HPDE6-E6E7 (cell line): ENCODE measurements at regions not wholly inside any gene's neighbourhood (a gene's known extent, or its start where the extent isn't known, plus 50 kb on each side); places are given as distances from the start of the nearest gene placed in this dataset.
"Not testable (repeated sequence)": the region's sequence is repeated elsewhere in the genome, so short reads cannot be mapped to it uniquely, and the experiment has no call there.

Source experiments
- DNase-seq: peaks from one replicate; pipeline ENCODE4 v3.0.0; 2011; ENCODE audit warnings: missing footprints; ENCODE audit errors: extremely low spot score

DNA sequence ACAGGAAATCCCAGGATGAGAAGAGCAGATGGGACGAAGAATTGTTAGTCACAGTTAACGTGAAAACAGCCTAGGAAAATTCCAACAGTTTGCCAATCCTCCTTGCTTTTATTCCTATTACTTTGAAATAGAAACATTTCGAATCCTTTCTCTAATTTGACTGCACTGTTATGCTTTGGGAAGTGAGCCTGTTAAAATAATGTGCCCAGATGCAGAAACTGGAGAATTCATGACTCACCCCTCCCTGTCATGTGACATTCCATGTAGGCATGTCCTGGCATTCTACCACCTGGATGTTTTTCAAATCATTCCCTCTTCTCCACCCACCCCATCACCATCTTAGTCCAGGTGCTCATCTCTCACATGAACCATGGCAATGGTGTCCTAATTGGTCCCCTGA is 107.3 kb downstream of the MINAR1 start:
- DNase-seq: no peak

DNA sequence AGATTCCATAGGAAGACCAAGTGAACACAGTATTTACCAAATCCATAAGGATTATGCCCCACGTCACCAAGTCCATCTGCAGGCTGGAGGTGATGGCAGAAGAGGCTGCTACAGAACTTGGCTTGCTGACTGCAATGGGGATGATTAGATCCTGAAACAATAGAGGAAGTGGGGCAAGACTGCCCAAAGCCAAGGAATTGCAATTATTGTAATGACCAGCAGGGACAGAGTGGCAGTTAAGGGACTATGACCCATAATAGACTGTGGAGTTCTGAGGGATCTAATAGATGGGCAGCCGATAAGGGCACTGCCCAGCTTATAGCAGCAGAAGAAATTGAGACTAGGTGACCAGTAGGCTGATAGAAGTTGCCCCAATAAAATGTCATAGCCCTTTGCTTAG is 108.4 kb downstream of the MINAR1 start:
- no peak for DNase-seq

DNA sequence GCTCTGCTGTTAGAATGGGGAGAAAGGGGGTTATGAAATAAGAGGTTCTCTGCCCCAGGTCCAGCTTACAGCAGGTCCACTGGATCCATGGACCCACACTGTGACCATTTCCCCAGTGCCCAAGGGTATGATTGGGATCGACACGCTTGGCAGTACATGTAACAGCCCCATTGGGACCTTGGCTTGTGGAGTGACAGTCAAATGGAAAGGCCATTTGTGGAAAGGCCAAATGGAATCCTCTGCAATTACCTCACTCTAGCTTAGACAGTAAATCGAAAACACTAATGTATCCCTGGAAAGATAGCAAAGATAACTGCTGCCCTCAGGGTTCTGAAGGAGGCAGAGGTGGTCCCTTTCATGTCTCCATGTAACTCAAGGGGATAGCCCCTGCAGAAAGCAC is 109.1 kb downstream of the MINAR1 start:
- DNase-seq: no peak

DNA sequence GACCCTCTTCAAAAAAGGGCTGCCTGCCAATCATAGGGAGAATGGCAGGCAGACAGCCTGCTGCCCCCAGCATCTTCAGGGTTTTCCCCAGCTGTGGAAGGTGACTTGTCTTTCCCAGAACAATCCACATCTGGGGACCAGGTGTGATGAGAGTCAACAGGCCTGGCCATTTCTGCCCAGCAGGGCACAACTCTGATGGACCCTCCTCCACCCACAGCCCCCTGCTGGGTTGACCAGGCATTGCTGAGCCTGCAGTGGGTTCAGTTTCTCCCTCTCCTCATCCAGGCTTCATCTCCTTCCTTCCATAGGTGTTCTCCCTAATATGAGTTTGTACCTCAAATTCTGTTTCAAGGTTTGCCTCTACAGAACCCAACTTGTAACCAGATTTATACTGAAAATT is 111.0 kb downstream of the MINAR1 start:
- DNase-seq: no peak

DNA sequence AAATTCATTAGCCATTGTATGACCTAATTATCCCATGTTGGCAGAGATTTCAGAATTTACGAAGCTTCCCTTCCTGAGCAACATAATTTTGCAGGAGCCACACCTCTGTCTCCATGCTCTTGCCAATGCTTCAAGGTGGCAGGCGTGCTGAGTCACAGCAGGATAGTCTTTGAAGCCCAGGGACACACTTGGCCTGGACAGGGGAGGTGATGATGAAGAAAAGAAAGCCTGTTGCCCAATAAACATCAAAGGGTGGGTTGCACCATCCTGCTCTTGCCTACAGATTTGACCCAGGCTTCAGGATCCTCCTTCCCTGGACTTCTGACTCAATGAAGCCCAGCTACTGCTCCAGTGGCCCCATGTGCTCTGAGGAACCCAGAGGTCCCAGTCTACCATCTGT is 117.1 kb downstream of the MINAR1 start:
- DNase-seq: no peak

DNA sequence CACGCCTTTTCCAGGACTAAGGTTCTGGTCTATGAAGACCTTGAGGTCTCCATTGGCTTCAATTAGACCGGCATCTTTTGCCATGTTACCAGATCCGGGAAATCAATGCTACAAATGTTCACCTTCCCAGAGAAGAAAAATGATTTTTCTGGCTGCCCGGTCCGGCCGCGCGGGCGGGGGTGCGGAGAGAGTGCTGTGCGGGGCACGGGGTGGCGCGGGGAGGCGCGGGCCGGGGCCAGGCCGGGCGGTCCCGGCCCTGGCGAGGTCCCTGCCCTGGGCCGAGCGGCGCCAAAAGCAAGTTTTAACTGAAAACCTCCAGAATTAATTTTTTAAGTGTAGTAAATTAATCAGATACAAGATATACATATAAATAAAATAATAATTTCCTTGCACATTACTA is 128.2 kb downstream of the MINAR1 start:
- no peak for DNase-seq

DNA sequence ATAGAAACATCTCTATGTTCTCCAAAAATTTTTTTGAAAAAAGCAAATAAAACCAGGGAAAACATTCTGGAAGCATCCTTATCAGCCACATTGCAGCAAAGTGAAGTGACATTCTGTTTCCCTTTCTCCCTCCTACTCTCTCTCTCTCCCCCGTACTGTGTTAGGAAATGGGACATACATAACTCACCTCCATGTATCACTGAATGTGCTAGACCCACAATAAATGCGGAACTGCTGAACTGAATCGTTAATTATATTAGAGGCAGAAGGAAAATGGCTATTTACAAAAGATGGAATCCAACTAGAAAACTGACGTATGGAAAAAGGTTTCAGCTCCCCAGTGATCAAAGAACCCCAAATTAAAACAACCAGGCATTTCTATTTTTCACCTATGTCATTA is 129.8 kb downstream of the MINAR1 start:
- no peak for DNase-seq

DNA sequence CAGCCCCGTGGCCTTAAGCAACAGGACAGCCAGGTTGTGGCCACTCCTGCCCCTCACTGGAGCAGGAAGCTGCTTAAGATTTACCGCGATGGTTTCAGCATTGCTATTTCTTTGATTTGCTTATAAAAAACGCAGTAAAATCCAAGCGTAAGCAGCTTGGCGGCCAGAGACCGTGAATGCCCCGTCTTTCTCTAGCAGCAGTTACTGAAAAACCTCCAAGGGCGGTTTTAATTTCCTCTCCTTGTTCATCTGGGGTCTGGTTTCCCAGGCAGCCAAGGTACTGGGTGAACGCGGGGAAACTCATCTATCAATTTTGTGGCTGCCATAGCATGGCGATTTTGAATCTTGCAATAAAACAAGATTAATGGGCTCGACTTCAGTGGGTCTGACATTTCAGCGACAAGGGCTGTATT is 130.3 kb downstream of the MINAR1 start:
- DNase-seq: no peak

DNA sequence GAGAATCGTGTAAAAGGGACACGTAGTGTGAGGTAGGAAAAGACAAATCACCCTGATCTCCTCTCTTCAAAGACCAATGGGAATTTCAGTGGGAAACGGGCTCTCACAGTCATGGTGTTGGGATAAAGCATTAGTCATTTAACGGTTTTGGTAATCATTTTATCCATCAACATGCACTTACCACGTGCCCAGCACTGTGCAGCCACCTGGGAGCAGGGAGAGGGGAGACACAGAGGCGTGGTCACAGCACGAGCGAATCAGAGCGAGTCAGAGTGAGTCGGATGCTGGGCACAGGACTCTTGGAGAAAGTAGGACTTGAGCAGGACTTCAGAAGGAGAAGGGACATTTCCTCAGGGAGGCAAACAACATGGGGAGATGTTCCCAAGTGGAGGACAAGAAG is 130.8 kb downstream of the MINAR1 start:
- DNase-seq: no peak

DNA sequence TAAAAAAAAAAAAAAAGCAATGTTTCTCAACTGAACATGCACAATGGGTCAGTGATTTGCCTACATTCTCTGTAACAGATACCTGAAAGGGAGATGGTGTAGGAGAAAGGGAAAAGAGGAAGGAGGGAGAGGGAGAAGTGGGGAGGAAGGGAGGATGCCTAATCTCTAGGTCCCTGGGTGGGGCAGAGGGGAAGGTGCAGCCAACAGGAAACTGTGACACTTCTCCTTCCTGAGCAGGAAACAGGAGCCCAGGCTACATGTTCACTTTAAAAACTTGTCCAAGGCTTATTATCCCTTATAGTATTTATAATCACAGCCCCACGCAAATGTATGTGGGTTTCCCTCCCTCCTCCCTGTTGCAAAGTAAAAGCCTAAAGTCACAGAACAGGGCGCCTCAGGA is 137.9 kb downstream of the MINAR1 start:
- no peak for DNase-seq

DNA sequence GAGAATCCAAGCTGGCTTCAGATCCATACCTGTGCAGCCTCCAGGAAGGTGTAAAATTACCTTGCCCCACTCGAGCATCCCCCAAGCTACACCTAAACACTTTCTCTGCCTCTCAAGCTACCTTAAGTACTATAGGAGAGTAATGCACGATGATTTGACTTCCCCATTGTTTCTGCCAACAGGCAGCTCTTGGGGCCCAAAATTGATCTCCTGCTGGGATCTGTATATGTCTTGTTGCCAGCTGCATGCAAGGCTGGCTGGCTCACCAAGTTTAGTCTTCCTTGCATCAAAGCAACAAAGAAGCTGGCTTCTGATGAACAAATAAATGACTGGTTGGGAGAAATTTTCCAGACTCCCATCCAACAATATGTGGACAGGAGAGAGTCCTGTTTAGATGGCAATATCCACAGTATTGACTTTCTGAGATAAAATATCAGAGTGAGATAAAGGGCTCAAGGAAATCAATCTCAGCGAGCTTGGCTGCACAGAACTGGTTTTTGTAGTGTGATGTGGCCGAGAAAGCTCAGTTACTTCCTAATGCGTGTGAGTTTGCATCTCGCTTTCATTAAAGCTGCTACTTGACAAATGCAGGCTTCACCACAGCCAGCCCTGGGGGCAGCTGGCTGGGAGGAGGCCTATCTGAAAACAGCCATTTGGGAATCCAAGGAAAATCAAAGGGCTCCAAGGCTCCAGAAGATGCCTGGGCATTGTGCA is 140.7 kb downstream of the MINAR1 start:
- DNase-seq: no peak

DNA sequence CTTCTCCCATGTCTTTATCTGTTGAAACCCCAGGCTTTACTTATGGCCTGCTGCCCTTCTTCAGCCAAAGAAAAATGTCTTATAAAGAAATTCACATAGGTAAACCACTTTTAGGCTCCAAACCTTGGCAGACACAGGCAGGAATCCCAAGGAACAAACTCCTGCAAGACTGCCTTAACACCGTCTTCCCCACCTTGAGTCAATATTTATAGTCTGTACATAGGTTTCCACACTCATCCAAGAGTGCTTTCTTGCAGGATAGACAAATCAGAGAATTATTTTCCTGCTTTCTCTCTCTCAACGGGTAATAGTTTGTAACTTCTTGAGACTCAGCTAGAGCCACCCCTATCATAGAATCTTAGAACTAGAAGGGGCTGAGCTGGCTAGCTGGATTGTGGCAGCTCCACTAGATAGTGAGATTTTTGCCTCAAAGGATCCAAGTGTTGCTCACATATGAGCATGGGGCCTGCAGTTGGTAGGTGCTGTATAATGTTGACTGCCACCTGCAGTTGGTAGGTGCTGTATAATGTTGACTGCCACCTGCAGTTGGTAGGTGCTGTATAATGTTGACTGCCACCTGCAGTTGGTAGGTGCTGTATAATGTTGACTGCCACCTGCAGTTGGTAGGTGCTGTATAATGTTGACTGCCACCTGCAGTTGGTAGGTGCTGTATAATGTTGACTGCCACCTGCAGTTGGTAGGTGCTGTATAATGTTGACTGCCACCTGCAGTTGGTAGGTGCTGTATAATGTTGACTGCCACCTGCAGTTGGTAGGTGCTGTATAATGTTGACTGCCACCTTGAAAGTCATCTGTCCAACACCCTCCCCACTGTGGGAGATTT is 142.5 kb downstream of the MINAR1 start:
- not testable (repeated sequence) for DNase-seq

DNA sequence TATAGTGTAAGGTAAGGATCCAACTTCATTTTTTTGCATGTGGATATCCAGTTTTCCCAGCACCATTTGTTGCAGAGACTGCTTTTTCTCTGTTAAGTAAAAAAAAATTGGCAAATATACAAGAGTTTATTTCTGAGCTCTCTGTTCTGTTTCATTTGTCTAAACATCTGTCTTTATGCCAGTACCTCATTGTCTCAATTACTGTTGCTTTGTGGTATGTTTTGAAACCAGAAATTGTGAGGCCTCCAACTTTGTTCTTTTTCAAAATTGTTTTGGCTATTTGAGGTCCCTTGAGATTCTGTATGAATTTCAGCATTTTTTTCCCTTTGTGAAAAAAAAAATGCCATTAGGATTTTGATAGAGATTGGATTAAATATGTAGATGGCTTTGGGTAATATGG is 150.5 kb downstream of the MINAR1 start:
- DNase-seq: no peak

DNA sequence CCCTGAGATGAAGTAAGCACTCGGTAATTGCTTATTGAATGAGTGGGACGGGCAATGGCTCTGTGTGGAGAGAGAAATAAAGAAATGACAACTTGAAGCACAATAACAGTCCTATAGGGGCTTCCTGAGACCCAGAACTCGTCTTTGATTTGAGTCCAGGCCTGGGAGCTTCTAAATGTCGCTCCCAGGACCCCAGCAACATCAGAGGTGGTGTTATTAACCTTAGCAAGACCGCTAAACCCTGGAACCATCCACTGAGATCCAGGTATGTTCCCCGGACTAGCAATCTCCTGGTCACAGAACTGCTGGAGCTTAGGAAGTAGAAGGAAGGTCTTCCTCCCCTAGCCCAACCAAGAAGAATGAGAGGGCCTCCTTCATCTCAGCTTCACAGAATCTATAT is 160.0 kb downstream of the MINAR1 start:
- DNase-seq: no peak

DNA sequence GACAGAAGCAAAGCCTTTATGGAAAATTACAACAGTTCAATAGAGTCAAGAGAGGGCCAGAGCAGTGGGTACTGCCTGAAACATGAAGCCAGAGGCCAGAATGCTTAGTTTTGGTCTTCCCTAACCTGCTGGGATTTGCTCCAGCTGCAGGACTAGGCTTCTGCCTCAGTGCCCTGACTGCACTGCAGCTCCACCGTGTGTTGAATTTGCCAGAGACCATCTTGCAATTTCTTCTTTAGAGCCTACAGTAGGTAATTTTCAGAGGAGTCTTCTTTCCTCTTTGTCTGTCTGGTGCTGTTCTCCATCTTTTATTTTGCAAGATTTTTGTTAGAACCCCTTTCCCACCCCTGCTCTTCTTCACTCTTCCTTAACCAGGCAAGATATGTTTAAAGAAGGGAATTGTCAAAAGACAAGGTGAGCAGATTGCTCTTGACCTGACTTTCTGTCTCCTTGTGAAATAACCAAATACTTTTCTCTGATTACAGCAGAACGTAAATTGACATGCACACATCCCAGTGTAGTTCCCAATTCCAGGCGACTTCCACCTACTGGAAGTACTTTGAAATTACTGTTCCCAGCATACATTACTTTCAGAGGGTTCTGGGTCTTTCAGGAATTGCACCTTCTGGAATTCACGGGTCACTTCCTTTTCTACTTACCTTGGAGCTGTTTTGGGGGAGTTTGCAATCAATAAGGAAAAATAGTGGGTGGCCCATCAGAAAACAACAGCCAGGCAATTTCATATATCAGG is 161.2 kb downstream of the MINAR1 start:
- no peak for DNase-seq

DNA sequence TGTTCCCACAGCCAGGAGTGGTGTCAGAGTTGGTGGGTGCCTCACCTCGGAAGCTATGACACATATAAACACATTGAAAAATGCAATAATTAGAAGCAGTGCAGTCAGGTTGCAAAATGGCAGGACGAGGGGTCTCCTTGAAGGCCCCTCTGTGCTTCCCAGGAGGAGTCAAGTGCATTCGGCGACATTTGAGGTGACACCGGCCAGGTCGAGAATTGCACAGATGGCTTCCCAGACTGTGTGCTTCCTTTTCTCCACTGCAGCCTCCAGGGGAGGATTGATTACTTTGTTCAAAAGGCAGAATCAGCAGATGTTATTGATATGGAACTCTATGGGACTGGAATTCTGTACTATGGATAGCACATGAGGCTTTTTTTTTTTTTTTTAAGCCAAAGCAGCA is 163.2 kb downstream of the MINAR1 start:
- DNase-seq: no peak

DNA sequence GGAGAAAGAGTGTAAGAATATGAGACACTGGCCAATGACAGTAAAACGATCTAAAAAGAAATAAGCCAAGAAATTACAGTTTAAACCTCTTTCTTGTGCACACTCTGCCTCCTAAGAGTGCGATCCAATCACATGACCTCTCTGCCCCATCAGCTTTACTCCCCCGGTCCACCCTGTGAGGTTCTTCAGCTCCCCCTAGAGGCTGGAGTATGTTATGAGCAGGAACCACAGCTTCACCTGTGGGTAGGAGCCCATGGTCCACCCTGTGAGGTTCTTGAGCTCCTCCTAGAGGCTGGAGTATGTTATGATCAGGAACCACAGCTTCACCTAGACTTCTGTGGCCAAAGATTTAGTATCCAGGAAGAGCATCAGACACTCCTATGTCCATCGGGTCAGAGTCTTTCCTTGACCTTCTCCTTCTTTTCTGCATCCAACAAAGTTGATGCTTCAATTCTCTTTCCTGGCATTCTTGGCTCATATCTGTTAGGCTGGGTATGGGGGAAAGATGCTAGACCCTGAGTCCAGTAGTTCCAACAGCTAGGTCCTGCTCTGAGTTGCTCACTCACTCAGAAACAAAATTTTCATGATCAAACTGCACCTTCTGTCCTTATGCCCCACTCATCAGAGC is 164.0 kb downstream of the MINAR1 start:
- DNase-seq: peak; percentile 76

DNA sequence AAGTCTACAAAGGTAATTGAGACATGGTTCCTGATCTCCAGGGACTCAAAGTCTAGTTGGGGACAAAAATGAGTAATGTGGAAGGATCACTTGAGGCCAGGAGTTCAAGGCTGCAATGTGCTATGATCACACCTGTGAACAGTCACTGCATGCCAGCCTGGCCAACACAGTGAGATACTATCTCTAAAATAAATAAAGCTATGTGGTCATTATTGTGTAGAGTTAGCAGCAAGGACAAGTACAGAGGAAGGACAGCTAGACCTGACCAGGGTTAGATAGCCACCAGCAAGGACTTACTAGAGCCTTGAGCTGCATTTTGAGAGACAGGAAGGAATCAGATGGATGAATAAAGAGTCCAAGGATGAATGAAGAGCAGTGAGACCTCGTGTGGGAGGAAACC is 166.5 kb downstream of the MINAR1 start:
- DNase-seq: no peak

DNA sequence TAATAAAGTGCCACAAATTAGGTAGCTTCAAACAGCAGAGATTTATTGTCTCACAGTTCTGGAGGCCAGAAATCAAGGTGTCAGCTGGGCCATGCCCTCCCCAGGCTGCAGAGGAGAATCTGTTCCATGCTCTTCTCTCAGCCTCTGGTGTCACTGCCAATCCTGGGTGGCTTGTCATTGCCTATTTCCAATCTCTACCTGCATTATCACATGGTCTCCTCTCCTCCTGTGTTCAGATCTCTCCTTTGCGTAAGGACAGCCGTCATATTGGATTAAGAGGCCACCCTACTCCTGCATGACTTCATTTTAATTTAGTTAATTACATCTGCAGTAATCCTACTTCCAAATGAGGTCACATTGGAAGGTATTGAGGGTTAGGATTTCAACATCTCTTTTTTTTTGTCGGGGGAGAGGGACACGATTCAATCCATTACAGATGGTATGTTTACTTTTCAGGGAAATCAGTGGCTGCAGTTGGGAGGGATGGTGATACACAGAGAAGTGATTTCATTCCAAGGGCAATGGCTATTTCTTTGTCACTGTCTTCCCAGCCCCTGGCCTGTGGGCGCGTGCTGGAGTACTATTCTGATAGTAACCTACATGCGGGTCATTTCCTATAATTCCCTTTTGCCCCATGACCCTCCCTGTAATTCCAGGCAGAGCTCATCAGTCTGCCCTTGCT is 169.4 kb downstream of the MINAR1 start:
- no peak for DNase-seq

DNA sequence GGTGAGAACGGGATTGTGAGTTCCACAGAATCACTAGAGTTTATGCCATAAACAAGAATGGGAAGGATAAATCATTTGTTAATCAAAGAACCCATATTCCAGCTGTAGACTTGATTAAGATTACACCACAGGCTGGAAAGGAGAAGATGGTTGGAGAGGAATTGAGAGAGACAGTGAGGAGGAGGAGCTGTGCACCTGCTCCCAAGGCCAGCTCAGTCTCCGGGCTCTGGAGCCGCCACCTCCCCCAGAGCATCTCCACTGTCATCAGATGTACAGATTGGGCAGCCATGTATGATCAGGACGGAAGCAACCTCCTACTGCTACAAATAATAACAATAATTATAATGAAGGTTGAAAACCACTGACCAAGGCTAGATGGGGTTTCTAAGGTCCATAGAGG is 170.0 kb downstream of the MINAR1 start:
- no peak for DNase-seq

DNA sequence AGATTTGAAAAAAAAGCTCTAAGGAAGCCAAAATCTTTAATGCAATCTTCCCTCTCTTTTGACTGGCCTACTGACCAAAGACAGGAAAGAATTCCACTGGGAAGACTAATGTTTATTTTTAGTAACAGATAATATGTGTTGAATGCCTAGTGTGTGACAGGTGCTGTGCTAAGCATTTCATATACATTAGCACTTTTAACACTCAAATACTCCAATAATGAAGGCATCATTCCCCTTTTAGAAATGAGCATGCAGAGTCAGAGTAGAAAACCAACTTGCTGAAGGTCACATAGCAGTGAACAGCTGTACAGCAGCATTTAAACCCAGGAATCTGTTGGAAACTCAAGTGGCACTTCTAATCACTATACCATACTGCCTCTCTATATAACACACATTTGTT is 170.6 kb downstream of the MINAR1 start:
- DNase-seq: no peak
